WERI-Rb-1 (cell line): ENCODE measurements at regions not wholly inside any gene's neighbourhood (a gene's known extent, or its start where the extent isn't known, plus 50 kb on each side); places are given as distances from the start of the nearest gene placed in this dataset.

ENCODE experiments used
- DNase-seq: peaks from one replicate; pipeline ENCODE4 v3.0.0-alpha.2; 2020
- H3K27ac ChIP-seq: fragments of 250-450 bp; sonication (Bioruptor Pico); 2 replicates; pipeline ENCODE4 v1.5.1; 2020; ENCODE audit warnings: mild to moderate bottlenecking, moderate library complexity
- H3K27me3 ChIP-seq: fragments of 250-450 bp; sonication (Bioruptor Pico); 2 replicates; pipeline ENCODE4 v1.5.1; 2021; ENCODE audit warnings: mild to moderate bottlenecking, low read depth, moderate library complexity; ENCODE audit not compliant: insufficient read depth, severe bottlenecking
- H3K36me3 ChIP-seq: fragments of 250-450 bp; sonication (Bioruptor Pico); 2 replicates; pipeline ENCODE4 v1.5.1; 2020; ENCODE audit warnings: mild to moderate bottlenecking, moderate library complexity
- H3K4me3 ChIP-seq: 2 replicates; pipeline ENCODE4 v1.5.1; 2011; ENCODE audit warnings: low read depth, mild to moderate bottlenecking, control low read depth, low read length
- H3K9me3 ChIP-seq: fragments of 250-450 bp; sonication (Bioruptor Pico); 2 replicates; pipeline ENCODE4 v1.5.1; 2021; ENCODE audit warnings: mild to moderate bottlenecking, moderate library complexity; ENCODE audit not compliant: severe bottlenecking
- CTCF ChIP-seq: IDR thresholded peaks from 2 replicates; pipeline ENCODE4 v1.5.1; 2011; ENCODE audit warnings: low read depth, mild to moderate bottlenecking, control low read depth, inconsistent platforms, low read length

GRCh38 chr2:149872041-149872440 lies 284.5 kb upstream of the MMADHC start:
- Histone ChIP-seq H3K36me3 (no peaks in the 10 kb centered on the region), H3K9me3 (no peaks in the 10 kb centered on the region), H3K27me3 (no peaks in the 10 kb centered on the region), H3K4me3 (no peak overlapping the region), H3K27ac (no peak overlapping the region)
- no peak for DNase-seq
- no peak for TF ChIP-seq CTCF

- no peak for DNase-seq
- no peak for TF ChIP-seq CTCF
Measured at GRCh38 chr2:149871091-149871885, 283.7 kb upstream of the MMADHC start.

GRCh38 chr2:149863227-149863626 lies 275.7 kb upstream of the MMADHC start:
- no peak overlapping the region for H3K27ac ChIP-seq
- no peak for TF ChIP-seq CTCF

More at GRCh38 chr2:149871091-149871885, 283.7 kb upstream of the MMADHC start:
- Histone ChIP-seq H3K36me3 (no peaks in the 10 kb centered on the region), H3K27me3 (no peaks in the 10 kb centered on the region), H3K4me3 (no peak overlapping the region), H3K27ac (no peak overlapping the region), H3K9me3 (no peaks in the 10 kb centered on the region)

GRCh38 chr2:149861034-149861433 lies 273.5 kb upstream of the MMADHC start:
- no peak for TF ChIP-seq CTCF
- Histone ChIP-seq H3K27ac (no peak overlapping the region), H3K9me3 (no peaks in the 10 kb centered on the region), H3K4me3 (no peak overlapping the region), H3K27me3 (no peaks in the 10 kb centered on the region), H3K36me3 (no peaks in the 10 kb centered on the region)
- no peak for DNase-seq

More at GRCh38 chr2:149863227-149863626, 275.7 kb upstream of the MMADHC start:
- no peaks in the 10 kb centered on the region for H3K27me3 ChIP-seq
- no peak for DNase-seq
- H3K4me3 ChIP-seq = no peak overlapping the region
- no peaks in the 10 kb centered on the region for H3K36me3 ChIP-seq
- no peaks in the 10 kb centered on the region for H3K9me3 ChIP-seq

GRCh38 chr2:149860276-149860921 lies 272.8 kb upstream of the MMADHC start:
- no peak for DNase-seq
- H3K27me3 ChIP-seq = no peaks in the 10 kb centered on the region

More at GRCh38 chr2:149860276-149860921, 272.8 kb upstream of the MMADHC start:
- H3K9me3 ChIP-seq = no peaks in the 10 kb centered on the region
- no peak overlapping the region for H3K4me3 ChIP-seq
- TF ChIP-seq CTCF = no peak
- no peak overlapping the region for H3K27ac ChIP-seq
- H3K36me3 ChIP-seq = no peaks in the 10 kb centered on the region
